NCI-H774 (cell line): ENCODE measurements at regions not wholly inside any gene's neighbourhood (a gene's known extent, or its start where the extent isn't known, plus 50 kb on each side); places are given as distances from the start of the nearest gene placed in this dataset.
"Not testable (repeated sequence)": the region's sequence is repeated elsewhere in the genome, so short reads cannot be mapped to it uniquely, and the experiment has no call there.

Source experiments
- DNase-seq: peaks from one replicate; lab custom pipeline; 2025; lab: John Stamatoyannopoulos, UW

- no peak for DNase-seq
Measured at GRCh38 chrX:46226422-46226821, 318.8 kb downstream of the ZNF674 start.

GRCh38 chrX:46223499-46223898 lies 321.7 kb downstream of the ZNF674 start:
- DNase-seq: not testable (repeated sequence)

- no peak for DNase-seq
Measured at GRCh38 chrX:46220822-46221221, 324.4 kb downstream of the ZNF674 start.

GRCh38 chrX:46218373-46218772 lies 326.8 kb downstream of the ZNF674 start:
- no peak for DNase-seq

- DNase-seq: no peak
Measured at GRCh38 chrX:46216406-46216805, 328.8 kb downstream of the ZNF674 start.

- no peak for DNase-seq
Measured at GRCh38 chrX:46211079-46211478, 334.1 kb downstream of the ZNF674 start.

- no peak for DNase-seq
Measured at GRCh38 chrX:46209768-46210167, 335.5 kb downstream of the ZNF674 start.

GRCh38 chrX:46209037-46209436 lies 336.2 kb downstream of the ZNF674 start:
- DNase-seq: no peak

- no peak for DNase-seq
Measured at GRCh38 chrX:46208225-46208854, 336.9 kb downstream of the ZNF674 start.

GRCh38 chrX:46204721-46205422 lies 340.3 kb downstream of the ZNF674 start:
- DNase-seq: no peak

GRCh38 chrX:46202733-46203514 lies 342.3 kb downstream of the ZNF674 start:
- no peak for DNase-seq

- no peak for DNase-seq
Measured at GRCh38 chrX:46200413-46200812, 344.8 kb downstream of the ZNF674 start.

- DNase-seq: no peak
Measured at GRCh38 chrX:46198858-46199257, 346.4 kb downstream of the ZNF674 start.

- not testable (repeated sequence) for DNase-seq
Measured at GRCh38 chrX:46186811-46187106, 358.5 kb downstream of the ZNF674 start.

GRCh38 chrX:46185923-46186810 lies 359.1 kb downstream of the ZNF674 start:
- DNase-seq: no peak

- no peak for DNase-seq
Measured at GRCh38 chrX:46184749-46185148, 360.5 kb downstream of the ZNF674 start.

- no peak for DNase-seq
Measured at GRCh38 chrX:46180258-46180687, 364.9 kb downstream of the ZNF674 start.

GRCh38 chrX:46179748-46180147 lies 365.5 kb downstream of the ZNF674 start:
- DNase-seq: no peak

- no peak for DNase-seq
Measured at GRCh38 chrX:46178763-46179162, 366.5 kb downstream of the ZNF674 start.

GRCh38 chrX:46173159-46173558 lies 372.1 kb downstream of the ZNF674 start:
- no peak for DNase-seq

GRCh38 chrX:46171457-46171856 lies 373.8 kb downstream of the ZNF674 start:
- DNase-seq: not testable (repeated sequence)

GRCh38 chrX:46169808-46170207 lies 375.4 kb downstream of the ZNF674 start:
- no peak for DNase-seq
